GM13976 (cell line): ENCODE measurements at regions not wholly inside any gene's neighbourhood (a gene's known extent, or its start where the extent isn't known, plus 50 kb on each side); places are given as distances from the start of the nearest gene placed in this dataset.
A peak's percentile ranks its signal among the peaks of the same experiment; 100 is the strongest.

Source experiments
- DNase-seq: peaks from one replicate; pipeline ENCODE4 v3.0.0; 2012; ENCODE audit warnings: low spot score
- in situ Hi-C: fragments of 300-500 bp; cut with MboI; formaldehyde crosslinking; loops from one replicate; pipeline ENCODE4 v1.12.0; 2022; ENCODE audit warnings: low sequenced_read_pairs, mixed read lengths, inconsistent platforms; ENCODE audit not compliant: unreplicated experiment
- TF ChIP-seq, protein P1 (sequence below): IDR thresholded peaks from 2 replicates; pipeline ENCODE4 v1.5.1; 2012; ENCODE audit warnings: borderline replicate concordance, mild to moderate bottlenecking; ENCODE audit not compliant: insufficient read depth; ENCODE audit errors: extremely low read depth, missing control alignments, control extremely low read depth

- DNase-seq = no peak
- in situ Hi-C loops = no loop called here
- TF ChIP-seq, protein P1, sequence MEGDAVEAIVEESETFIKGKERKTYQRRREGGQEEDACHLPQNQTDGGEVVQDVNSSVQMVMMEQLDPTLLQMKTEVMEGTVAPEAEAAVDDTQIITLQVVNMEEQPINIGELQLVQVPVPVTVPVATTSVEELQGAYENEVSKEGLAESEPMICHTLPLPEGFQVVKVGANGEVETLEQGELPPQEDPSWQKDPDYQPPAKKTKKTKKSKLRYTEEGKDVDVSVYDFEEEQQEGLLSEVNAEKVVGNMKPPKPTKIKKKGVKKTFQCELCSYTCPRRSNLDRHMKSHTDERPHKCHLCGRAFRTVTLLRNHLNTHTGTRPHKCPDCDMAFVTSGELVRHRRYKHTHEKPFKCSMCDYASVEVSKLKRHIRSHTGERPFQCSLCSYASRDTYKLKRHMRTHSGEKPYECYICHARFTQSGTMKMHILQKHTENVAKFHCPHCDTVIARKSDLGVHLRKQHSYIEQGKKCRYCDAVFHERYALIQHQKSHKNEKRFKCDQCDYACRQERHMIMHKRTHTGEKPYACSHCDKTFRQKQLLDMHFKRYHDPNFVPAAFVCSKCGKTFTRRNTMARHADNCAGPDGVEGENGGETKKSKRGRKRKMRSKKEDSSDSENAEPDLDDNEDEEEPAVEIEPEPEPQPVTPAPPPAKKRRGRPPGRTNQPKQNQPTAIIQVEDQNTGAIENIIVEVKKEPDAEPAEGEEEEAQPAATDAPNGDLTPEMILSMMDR = no peak
Observed at GRCh38 chrY:19392876-19393275, 351.6 kb downstream of the KDM5D start.

DNA sequence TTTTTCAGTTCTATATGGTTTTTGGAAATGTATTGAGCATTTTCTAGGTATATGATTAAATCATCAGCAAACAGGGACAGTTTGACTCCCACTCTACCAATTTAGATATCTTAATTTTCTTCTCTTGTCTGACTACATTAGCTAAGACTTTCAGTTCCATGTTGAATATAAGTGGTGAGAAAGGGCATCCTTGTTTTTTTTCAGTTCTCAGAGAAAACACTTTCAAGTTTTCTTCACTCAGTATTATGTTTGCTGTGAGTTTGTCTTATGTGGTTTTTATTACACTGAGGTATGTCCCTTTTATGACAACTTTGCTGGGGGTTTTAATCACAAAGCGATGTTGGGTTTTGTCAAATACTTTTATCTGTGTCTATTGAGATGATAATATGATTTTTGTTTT lies 352.6 kb downstream of the KDM5D start:
- in situ Hi-C loops = no loop called here
- TF ChIP-seq, protein P1 = no peak
- no peak for DNase-seq

DNA sequence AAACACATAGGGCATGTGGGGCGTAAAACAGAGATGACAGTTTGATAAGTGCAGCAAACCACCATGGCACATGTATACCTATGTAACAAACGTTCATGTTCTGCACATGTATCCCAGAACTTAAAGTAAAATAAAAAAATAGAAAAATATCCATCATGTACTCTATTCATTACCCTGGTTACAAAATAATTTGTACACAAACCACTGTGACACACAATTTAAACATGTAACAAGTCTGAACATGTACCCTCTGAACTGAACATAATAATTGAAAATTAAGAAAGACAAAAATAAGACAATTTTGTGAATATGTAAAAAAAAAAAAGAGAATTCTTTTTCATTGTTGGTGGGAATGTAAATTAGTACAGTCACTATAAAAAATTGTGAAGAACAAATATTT lies 379.2 kb downstream of the KDM5D start:
- no peak for DNase-seq
- in situ Hi-C loops = no loop called here
- TF ChIP-seq, protein P1 = no peak

GRCh38 chrY:19357249-19357648 lies 387.3 kb downstream of the KDM5D start:
- TF ChIP-seq, protein P1 = no peak
- DNase-seq = no peak
- in situ Hi-C loops = no loop called here

DNA sequence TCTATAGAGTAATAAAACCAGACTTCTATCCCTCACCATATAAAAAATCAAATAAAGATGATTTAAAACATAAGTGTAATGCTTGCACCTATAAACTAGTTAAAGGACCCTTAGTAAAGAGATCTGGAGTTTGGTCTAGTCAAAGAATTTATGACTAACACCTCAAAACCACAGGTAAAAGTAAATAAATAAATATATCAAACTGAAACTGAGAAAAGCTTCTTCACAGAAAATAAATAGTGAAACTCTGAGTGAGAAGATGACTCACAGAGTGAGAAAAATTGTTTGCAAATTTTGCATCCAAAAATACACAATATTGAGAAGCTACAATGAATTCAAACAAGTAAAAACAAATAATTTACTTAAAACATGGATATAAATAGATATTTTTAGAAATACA lies 387.8 kb downstream of the KDM5D start:
- TF ChIP-seq, protein P1 = no peak
- DNase-seq = peak; percentile 1
- in situ Hi-C loops = no loop called here

DNA sequence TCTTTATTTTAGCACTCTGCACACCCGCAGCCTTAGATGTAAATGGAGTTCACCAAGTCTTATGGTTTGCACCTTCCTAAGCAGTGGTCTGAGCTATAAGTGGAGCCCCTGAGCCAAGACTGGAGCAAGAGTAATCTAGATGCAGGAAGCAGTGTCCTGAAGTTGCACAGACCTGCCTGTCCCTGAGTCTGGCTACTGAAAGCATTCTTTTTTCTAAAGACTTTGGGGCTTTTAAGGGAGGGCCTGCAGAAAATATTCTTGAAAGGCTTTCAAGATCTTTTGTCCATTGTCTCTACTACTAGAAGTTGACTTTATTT lies 389.7 kb downstream of the KDM5D start:
- TF ChIP-seq, protein P1 = no peak
- DNase-seq = no peak
- in situ Hi-C loops = no loop called here

- in situ Hi-C loops = no loop called here
- no peak for DNase-seq
- TF ChIP-seq, protein P1 = no peak
Observed at GRCh38 chrY:19354061-19354856, 390.3 kb downstream of the KDM5D start.
